ENCODE measurements at regions not wholly inside any gene's neighbourhood (a gene's known extent, or its start where the extent isn't known, plus 50 kb on each side); places are given as distances from the start of the nearest gene placed in this dataset.

- H3K27ac ChIP-seq (ENCODE audit: low read length) = no peak overlapping the region
- TF ChIP-seq EZH2 (optimal IDR thresholded peaks at IDR 0.05; ENCODE audit: low read depth, low read length) (no peak), EZH2phosphoT487 (IDR thresholded peaks at IDR 0.05; ENCODE audit: low read length) (no peak)
- TF ChIP-seq, protein P1, sequence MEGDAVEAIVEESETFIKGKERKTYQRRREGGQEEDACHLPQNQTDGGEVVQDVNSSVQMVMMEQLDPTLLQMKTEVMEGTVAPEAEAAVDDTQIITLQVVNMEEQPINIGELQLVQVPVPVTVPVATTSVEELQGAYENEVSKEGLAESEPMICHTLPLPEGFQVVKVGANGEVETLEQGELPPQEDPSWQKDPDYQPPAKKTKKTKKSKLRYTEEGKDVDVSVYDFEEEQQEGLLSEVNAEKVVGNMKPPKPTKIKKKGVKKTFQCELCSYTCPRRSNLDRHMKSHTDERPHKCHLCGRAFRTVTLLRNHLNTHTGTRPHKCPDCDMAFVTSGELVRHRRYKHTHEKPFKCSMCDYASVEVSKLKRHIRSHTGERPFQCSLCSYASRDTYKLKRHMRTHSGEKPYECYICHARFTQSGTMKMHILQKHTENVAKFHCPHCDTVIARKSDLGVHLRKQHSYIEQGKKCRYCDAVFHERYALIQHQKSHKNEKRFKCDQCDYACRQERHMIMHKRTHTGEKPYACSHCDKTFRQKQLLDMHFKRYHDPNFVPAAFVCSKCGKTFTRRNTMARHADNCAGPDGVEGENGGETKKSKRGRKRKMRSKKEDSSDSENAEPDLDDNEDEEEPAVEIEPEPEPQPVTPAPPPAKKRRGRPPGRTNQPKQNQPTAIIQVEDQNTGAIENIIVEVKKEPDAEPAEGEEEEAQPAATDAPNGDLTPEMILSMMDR (IDR thresholded peaks at IDR 0.05; ENCODE audit: low read length) = no peak
- no peaks in the 10 kb centered on the region for H4K20me1 ChIP-seq (ENCODE audit: insufficient read depth, low read length)
- no peaks in the 10 kb centered on the region for H3K4me1 ChIP-seq (ENCODE audit: low read length)
- H3K36me3 ChIP-seq (replicated peaks; ENCODE audit: insufficient read depth, low read length) = no peaks in the 10 kb centered on the region
- no peak overlapping the region for H2AFZ ChIP-seq (ENCODE audit: low read length)
- no peaks in the 10 kb centered on the region for H3K79me2 ChIP-seq (ENCODE audit: low read length)
- H3K4me2 ChIP-seq (ENCODE audit: low read depth, low read length) = no peak overlapping the region
- no peaks in the 10 kb centered on the region for H3F3A ChIP-seq (ENCODE audit: insufficient read depth, low read length)
- H3K9me2 ChIP-seq (replicated peaks; ENCODE audit: insufficient read depth, low read length) = no peaks in the 10 kb centered on the region
- no peaks in the 10 kb centered on the region for H3K27me3 ChIP-seq (replicated peaks; ENCODE audit: insufficient read depth, low read length)
- no peak for DNase-seq
- H3K9me3 ChIP-seq (replicated peaks; ENCODE audit: insufficient read depth, low read length) = no peaks in the 10 kb centered on the region
- H3K9ac ChIP-seq (ENCODE audit: low read length) = no peak overlapping the region
- H3K4me3 ChIP-seq (ENCODE audit: low read length) = no peak overlapping the region
Measured at GRCh38 chr4:89410687-89411086, 103.1 kb upstream of the GPRIN3 start.

DNA sequence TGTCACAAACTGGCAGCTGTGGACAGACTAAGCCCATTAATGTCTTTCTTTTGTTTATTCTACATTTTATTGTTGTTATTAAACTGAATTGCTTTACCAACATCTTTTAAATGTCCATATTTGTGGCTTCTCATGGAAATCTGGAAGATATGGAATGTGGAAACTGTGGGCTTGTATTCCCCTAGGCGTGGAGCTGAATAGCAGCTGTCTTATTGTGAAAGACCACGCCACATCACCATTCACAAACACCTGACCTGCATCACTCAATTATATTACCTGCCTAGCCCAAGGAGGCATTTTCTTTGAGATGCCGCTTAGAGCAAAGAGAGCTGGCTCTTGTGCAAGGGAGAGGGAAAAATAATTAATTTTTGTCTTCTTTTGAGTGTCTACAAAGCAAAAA, 96.9 kb upstream of the GPRIN3 start:
- H3K4me2 ChIP-seq (ENCODE audit: low read depth, low read length) = no peak overlapping the region

DNA sequence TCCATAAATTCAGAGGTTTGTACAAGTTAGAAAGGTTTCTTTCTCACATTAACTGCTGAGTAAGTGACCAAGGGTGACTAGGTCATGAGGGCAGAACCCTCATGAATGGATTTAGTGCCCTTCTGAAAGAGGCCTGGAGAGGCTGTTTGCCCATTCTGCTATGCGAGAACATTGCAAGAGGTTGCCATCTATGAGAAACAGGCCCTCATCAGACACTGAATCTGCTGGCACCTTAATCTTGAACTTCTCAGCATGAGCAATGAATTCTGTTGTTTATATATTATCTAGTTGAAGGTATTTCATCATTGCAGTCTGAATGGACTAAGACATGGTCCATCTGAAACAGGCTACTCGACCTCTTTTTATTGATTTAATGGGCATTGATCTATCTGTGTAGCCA, 96.2 kb upstream of the GPRIN3 start:
- TF ChIP-seq, protein P1 (IDR thresholded peaks at IDR 0.05; ENCODE audit: low read length) = no peak
- TF ChIP-seq EZH2phosphoT487 (IDR thresholded peaks at IDR 0.05; ENCODE audit: low read length) (no peak), EZH2 (optimal IDR thresholded peaks at IDR 0.05; ENCODE audit: low read depth, low read length) (no peak)
- Histone ChIP-seq H3K27me3 (replicated peaks; ENCODE audit: insufficient read depth, low read length) (no peaks in the 10 kb centered on the region), H2AFZ (ENCODE audit: low read length) (no peak overlapping the region), H3F3A (ENCODE audit: insufficient read depth, low read length) (no peaks in the 10 kb centered on the region), H3K79me2 (ENCODE audit: low read length) (no peaks in the 10 kb centered on the region), H3K4me2 (ENCODE audit: low read depth, low read length) (no peak overlapping the region), H3K9me3 (replicated peaks; ENCODE audit: insufficient read depth, low read length) (no peaks in the 10 kb centered on the region), H3K9ac (ENCODE audit: low read length) (no peak overlapping the region), H3K4me3 (ENCODE audit: low read length) (no peak overlapping the region), H4K20me1 (ENCODE audit: insufficient read depth, low read length) (no peaks in the 10 kb centered on the region), H3K27ac (ENCODE audit: low read length) (no peak overlapping the region), H3K36me3 (replicated peaks; ENCODE audit: insufficient read depth, low read length) (no peaks in the 10 kb centered on the region), H3K4me1 (ENCODE audit: low read length) (no peaks in the 10 kb centered on the region), H3K9me2 (replicated peaks; ENCODE audit: insufficient read depth, low read length) (no peaks in the 10 kb centered on the region)
- no peak for DNase-seq

More for the DNA sequence above, 96.9 kb upstream of the GPRIN3 start:
- TF ChIP-seq EZH2phosphoT487 (IDR thresholded peaks at IDR 0.05; ENCODE audit: low read length) = no peak
- TF ChIP-seq, protein P1 (IDR thresholded peaks at IDR 0.05; ENCODE audit: low read length) = no peak
- no peak for TF ChIP-seq EZH2 (optimal IDR thresholded peaks at IDR 0.05; ENCODE audit: low read depth, low read length)
- Histone ChIP-seq H3K27me3 (replicated peaks; ENCODE audit: insufficient read depth, low read length) (no peaks in the 10 kb centered on the region), H3K9me2 (replicated peaks; ENCODE audit: insufficient read depth, low read length) (no peaks in the 10 kb centered on the region), H3K4me3 (ENCODE audit: low read length) (no peak overlapping the region), H3K9me3 (replicated peaks; ENCODE audit: insufficient read depth, low read length) (no peaks in the 10 kb centered on the region), H3K27ac (ENCODE audit: low read length) (no peak overlapping the region), H3K4me1 (ENCODE audit: low read length) (no peaks in the 10 kb centered on the region), H3K36me3 (replicated peaks; ENCODE audit: insufficient read depth, low read length) (no peaks in the 10 kb centered on the region), H3K79me2 (ENCODE audit: low read length) (no peaks in the 10 kb centered on the region), H4K20me1 (ENCODE audit: insufficient read depth, low read length) (no peaks in the 10 kb centered on the region), H2AFZ (ENCODE audit: low read length) (no peak overlapping the region), H3K9ac (ENCODE audit: low read length) (no peak overlapping the region), H3F3A (ENCODE audit: insufficient read depth, low read length) (no peaks in the 10 kb centered on the region)
- DNase-seq = no peak

Measured in MM.1S (cell line).